Heart right ventricle (tissue), 16 donors: ENCODE measurements at regions not wholly inside any gene's neighbourhood (a gene's known extent, or its start where the extent isn't known, plus 50 kb on each side); places are given as distances from the start of the nearest gene placed in this dataset.

ENCODE experiments used
- ATAC-seq, 8 donors: fragments of 200-7000 bp; cut with Tn5 transposase; one replicate each; pipeline ENCODE4 v1.9.1; 2020; ENCODE audit warnings: mild to moderate bottlenecking in 8 of 8, moderate library complexity in 8 of 8, moderate number of reproducible peaks in 1 of 8
- DNase-seq, 2 donors: peaks; one replicate each; pipeline ENCODE4 v3.0.0-alpha.2; 2020
- H3K27ac ChIP-seq, 10 donors: fragments of 200-600 bp; sonication (generic) in 2 of 10; one replicate each; pipeline versions ENCODE4 v1.5.0 to v1.8.0; 2020 to 2022; ENCODE audit warnings: mild to moderate bottlenecking in 3 of 10
- H3K27me3 ChIP-seq, 7 donors: fragments of 200-600 bp; one replicate each; pipeline ENCODE4 v1.8.0; 2021 to 2022; ENCODE audit warnings: mild to moderate bottlenecking in 2 of 7
- H3K36me3 ChIP-seq, 9 donors: fragments of 200-600 bp; sonication (generic) in 1 of 9; one replicate each; pipeline versions ENCODE4 v1.5.0 to v1.8.0; 2020 to 2022; ENCODE audit warnings: mild to moderate bottlenecking in 2 of 9
- H3K4me1 ChIP-seq, 9 donors: fragments of 200-600 bp; sonication (generic) in 1 of 9; one replicate each; pipeline versions ENCODE4 v1.5.0 to v1.8.0; 2020 to 2022; ENCODE audit warnings: mild to moderate bottlenecking in 4 of 9
- H3K4me3 ChIP-seq, 10 donors: fragments of 200-600 bp; sonication (generic) in 2 of 10; one replicate each; pipeline versions ENCODE4 v1.5.0 to v1.8.0; 2020 to 2022; ENCODE audit warnings: mild to moderate bottlenecking in 7 of 10, moderate library complexity in 2 of 10
- H3K9me3 ChIP-seq, 11 donors: fragments of 200-600 bp in 10 of 11; sonication (generic) in 2 of 11; one replicate each; pipeline versions ENCODE4 v1.5.0 to v1.8.0; 2013 to 2022; ENCODE audit warnings: mild to moderate bottlenecking in 2 of 11, control low read depth in 1 of 11, moderate library complexity in 1 of 11
- WGBS, 2 donors: extraction: QIAGEN DNeasy Blood & Tissue Kit; methylation state at CpG; one replicate each; pipeline ENCODE4 v1.1.7; 2013; ENCODE audit warnings: inconsistent platforms in 1 of 2; 5-methylcytosine and 5-hydroxymethylcytosine counted together
- intact Hi-C, 10 donors: fragments of 100-400 bp; cut with DNase I; formaldehyde crosslinking; loops; one replicate each; pipeline versions ENCODE4 v1.11.1 to v1.14.2; 2022
- TF ChIP-seq, protein P1 (sequence below), 9 donors: fragments of 200-600 bp; sonication (generic) in 2 of 9; IDR thresholded peaks; one replicate each; pipeline versions ENCODE4 v1.5.0 to v1.8.0; 2021 to 2022; ENCODE audit warnings: antibody characterized with exemption in 9 of 9, mild to moderate bottlenecking in 5 of 9, moderate library complexity in 1 of 9
- donor health status: Arrhythmogenic right ventricular cardiomyopathy.
- donor health status: ischemic (EF 13 %, LVEDD 7.1; RV severe dilation, severe dysfunction).
- donor health status: healthy with polysubstance abuse.
- donor health status: DM: no; HTN: yes; CAD: no.
- donor health status: DM: no; HTN: no; CAD: no.
- donor health status: ischemic (EF 25% LVEDD 6.9; RV normal size, moderate dysfunction).
- donor health status: ischemic (EF 25% LVEDD 5.7; RV mildly dilated, moderate dysfunction).
- donor health status: healthy.
- donor health status: DM: yes; HTN: yes; CAD: no.
- donor health status: Ischemic cardiomyopathy.
- donor health status: ischemic (EF 35%, LVEDD 5.7; RV mildly dilated, moderate dysfunction).
- donor health status: nonischemic (EF 11% LVEDD 7.7; RV severe dilation, severe dysfunction).
- donor health status: DM: yes; HTN: yes; CAD: no.
- donor health status: PGD.
- donor health status: ischemic (EF 29% LVEDD 5.4; RV normal size, mild dysfunction).
- donor health status: nonischemic (EF 23%, LVEDD 6.1; RV moderate dilation, normal function).

DNA sequence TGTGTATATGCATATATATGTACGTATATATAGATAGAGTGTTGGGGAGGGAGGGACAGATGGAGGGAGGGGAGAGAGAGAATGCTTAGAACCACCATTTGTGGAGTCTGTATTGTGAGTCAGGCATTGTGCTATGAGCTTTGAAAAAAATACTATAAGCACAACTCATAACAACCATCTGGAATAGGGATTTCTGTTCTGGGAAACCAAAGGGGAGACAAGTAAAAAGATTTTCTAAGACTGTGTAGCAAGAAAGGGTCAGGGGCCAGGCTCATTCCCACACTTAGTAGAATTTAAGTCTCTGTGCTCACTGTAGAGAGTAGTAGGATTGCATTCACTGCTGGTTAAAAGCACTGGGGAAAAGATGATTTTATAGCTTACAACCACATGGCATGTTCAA lies 202.3 kb upstream of the SGCD start:
- no peaks in the 10 kb centered on the region for H3K36me3 ChIP-seq
- TF ChIP-seq, protein P1, sequence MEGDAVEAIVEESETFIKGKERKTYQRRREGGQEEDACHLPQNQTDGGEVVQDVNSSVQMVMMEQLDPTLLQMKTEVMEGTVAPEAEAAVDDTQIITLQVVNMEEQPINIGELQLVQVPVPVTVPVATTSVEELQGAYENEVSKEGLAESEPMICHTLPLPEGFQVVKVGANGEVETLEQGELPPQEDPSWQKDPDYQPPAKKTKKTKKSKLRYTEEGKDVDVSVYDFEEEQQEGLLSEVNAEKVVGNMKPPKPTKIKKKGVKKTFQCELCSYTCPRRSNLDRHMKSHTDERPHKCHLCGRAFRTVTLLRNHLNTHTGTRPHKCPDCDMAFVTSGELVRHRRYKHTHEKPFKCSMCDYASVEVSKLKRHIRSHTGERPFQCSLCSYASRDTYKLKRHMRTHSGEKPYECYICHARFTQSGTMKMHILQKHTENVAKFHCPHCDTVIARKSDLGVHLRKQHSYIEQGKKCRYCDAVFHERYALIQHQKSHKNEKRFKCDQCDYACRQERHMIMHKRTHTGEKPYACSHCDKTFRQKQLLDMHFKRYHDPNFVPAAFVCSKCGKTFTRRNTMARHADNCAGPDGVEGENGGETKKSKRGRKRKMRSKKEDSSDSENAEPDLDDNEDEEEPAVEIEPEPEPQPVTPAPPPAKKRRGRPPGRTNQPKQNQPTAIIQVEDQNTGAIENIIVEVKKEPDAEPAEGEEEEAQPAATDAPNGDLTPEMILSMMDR (IDR thresholded peaks at IDR 0.05): no peak
- no peaks in the 10 kb centered on the region for H3K27me3 ChIP-seq
- no peak overlapping the region for H3K4me3 ChIP-seq
- H3K4me1 ChIP-seq: peaks cover 0 to 23% (median 4%) of the 10 kb centered on the region in 9 donors
- H3K27ac ChIP-seq: no peak overlapping the region
- no peaks in the 10 kb centered on the region for H3K9me3 ChIP-seq
- ATAC-seq (no peak), DNase-seq (no peak)
- intact Hi-C loops: no loop called here
- WGBS, 2 donors: 61 to 85% methylated on average over 1 of the region's 1 CpG

DNA sequence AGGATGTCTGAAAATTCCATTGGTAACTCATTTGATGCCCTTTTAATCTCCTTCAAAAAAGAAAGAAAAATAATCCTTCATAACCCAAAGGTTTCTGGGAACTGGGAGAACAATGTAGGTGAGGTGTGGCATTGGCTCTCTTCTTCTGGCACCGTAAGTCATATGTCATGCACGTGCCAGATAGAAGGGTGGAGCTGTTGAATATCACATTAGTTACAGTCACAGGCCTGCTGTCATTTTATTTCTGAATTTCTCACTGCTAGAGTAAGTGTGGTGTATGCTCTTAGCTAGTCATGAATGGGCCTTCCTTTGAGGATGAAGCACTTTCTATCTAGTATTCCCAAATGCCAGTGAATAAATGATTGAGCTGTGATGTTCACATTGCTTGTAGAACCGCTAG lies 201.8 kb upstream of the SGCD start:
- H3K4me1 ChIP-seq: peaks cover 0 to 23% (median 4%) of the 10 kb centered on the region in 9 donors
- ATAC-seq: no peak
- no peaks in the 10 kb centered on the region for H3K36me3 ChIP-seq
- TF ChIP-seq, protein P1 (IDR thresholded peaks at IDR 0.05): no peak
- DNase-seq: no peak
- intact Hi-C loops: no loop called here
- H3K27ac ChIP-seq: no peak overlapping the region
- H3K9me3 ChIP-seq: no peaks in the 10 kb centered on the region
- 60 to 67% methylated on average over 3 of the region's 3 CpGs for WGBS, 2 donors
- no peaks in the 10 kb centered on the region for H3K27me3 ChIP-seq
- H3K4me3 ChIP-seq: no peak overlapping the region

DNA sequence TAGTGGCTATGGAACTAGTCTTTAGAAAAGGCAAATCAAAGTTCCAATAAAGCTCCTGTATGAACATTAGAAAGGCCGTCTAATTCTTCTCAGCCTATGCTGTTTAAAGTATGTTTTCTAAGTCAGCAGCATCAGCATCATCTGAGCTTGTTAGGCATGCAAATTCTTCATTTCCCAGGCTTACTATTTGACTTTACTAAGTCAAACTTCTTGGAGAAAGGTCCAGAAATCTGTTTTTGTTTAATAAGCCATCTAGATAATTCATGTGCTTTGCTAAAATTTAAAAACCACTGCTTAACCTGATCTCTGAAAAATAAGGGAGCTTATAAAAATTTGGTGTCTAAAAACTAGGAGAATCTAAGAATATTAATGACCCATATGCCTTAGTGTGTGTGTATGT lies 200.2 kb upstream of the SGCD start:
- Histone ChIP-seq H3K36me3 (no peaks in the 10 kb centered on the region), H3K4me3 (no peak overlapping the region), H3K9me3 (no peaks in the 10 kb centered on the region), H3K4me1 (peaks cover 0 to 19% (median 4%) of the 10 kb centered on the region in 9 donors), H3K27ac (no peak overlapping the region), H3K27me3 (no peaks in the 10 kb centered on the region)
- TF ChIP-seq, protein P1 (IDR thresholded peaks at IDR 0.05): no peak
- intact Hi-C loops: no loop called here
- ATAC-seq (no peak), DNase-seq (no peak)
- 76 to 78% methylated on average over 1 of the region's 1 CpG for WGBS, 2 donors

DNA sequence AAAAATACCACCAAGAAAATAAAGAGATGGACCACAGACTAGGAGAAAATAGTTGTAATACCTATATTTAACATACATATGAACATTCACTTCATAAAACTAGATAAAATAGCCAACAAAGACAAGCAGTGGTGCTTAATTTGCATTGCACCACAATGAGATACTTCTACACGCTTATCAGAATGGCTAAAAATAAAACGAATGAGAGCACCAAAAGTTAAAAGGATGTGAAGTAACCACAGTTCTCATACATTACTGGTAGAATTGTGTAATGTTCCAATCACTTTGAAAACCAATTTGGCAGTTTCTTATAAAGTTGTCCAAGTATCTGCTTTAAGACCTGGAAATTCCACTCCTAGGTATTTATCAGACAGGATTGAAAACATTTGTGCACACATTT lies 198.9 kb upstream of the SGCD start:
- ATAC-seq (peak in 1 of 8 donors; percentile 61), DNase-seq (no peak)
- Histone ChIP-seq H3K27me3 (no peaks in the 10 kb centered on the region), H3K36me3 (no peaks in the 10 kb centered on the region), H3K9me3 (no peaks in the 10 kb centered on the region), H3K4me1 (peaks cover 0 to 19% (median 4%) of the 10 kb centered on the region in 9 donors), H3K27ac (no peak overlapping the region), H3K4me3 (no peak overlapping the region)
- WGBS, 2 donors: 12 to 18% methylated on average over 2 of the region's 2 CpGs
- intact Hi-C loops: no loop called here
- TF ChIP-seq, protein P1 (IDR thresholded peaks at IDR 0.05): no peak
